H4 (cell line): ENCODE measurements at regions not wholly inside any gene's neighbourhood (a gene's known extent, or its start where the extent isn't known, plus 50 kb on each side); places are given as distances from the start of the nearest gene placed in this dataset.
"Not testable (repeated sequence)": the region's sequence is repeated elsewhere in the genome, so short reads cannot be mapped to it uniquely, and the experiment has no call there.

ENCODE experiments used
- DNase-seq: peaks from one replicate; pipeline ENCODE4 v3.0.0-alpha.2; 2015; ENCODE audit warnings: low spot score

GRCh38 chr7:17437586-17437985 is 139.1 kb downstream of the AHR start:
- no peak for DNase-seq

DNA sequence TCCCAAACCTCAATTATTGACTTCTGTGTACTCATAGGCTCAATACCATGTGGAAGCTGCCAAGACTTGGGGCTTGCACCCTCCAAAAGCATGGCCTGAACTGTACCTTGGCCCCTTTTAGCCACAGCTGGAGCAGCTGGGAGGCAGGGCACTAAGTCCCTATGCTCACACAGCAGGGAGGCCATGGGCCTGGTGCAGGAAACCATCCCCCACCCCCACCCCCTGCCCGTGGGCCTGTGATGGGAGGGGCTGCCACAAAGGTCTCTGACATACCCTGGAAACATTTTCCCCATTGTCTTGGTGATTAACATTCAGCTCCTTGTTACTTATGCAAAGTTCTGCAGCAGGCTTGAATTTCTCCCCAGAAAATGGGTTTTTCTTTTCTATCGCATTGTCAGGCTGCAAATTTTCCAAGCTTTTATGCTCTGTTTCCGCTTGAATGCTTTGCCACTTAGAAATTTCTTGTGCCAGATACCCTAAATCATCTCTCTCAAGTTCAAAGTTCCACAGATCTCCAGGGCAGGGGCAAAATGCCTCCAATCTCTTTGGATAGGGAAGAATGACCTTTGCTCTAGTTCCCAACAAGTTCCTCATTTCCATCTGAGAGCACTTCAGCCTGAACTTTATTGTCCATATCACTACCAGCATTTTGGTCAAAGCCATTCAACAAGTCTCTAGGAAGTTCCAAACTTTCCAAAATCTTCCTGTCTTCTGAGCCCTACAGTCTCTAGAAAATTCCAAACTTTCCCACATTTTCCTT is 141.8 kb downstream of the AHR start:
- not testable (repeated sequence) for DNase-seq

GRCh38 chr7:17440831-17441230 is 142.4 kb downstream of the AHR start:
- no peak for DNase-seq

GRCh38 chr7:17441557-17441956 is 143.1 kb downstream of the AHR start:
- no peak for DNase-seq

GRCh38 chr7:17444151-17444550 is 145.7 kb downstream of the AHR start:
- DNase-seq: no peak

DNA sequence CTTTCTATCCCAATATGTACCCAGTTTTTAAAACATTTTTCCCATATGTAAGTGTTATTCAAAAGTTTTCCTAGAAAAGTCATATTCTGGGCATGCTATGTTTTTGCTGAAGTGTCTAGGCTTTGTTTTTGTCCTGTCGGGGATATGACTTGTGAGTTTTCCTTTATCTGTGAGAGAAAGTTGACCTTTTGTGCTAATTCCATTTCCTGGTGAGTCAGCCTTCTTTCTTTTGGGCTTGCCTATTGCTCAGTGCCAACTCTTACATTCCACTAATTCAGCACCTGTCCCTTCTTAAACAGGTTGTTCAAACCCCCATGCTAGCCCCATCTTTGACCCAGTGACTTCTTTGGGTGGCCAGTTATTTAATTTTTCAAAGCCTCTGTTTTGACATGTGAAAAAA is 146.2 kb downstream of the AHR start:
- peak; percentile 35 for DNase-seq

DNA sequence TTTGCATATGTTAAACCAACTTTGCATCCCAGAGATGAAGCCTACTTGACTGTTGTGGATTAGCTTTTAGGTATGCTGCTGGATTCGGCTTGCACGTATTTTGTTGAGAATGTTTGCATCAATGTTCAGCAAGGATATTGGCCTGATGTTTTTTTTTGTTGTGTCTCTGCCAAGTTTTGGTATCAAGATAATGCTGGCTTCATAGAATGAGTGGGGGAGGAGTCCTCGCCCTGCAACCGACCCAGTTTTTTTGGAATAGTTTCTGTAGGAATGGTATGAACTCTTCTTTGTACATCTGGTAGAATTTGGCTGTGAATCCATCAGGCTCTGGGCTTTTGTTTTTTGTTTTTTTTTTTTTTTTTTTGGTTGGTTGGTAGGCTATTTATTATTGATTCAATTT is 147.9 kb downstream of the AHR start:
- no peak for DNase-seq

DNA sequence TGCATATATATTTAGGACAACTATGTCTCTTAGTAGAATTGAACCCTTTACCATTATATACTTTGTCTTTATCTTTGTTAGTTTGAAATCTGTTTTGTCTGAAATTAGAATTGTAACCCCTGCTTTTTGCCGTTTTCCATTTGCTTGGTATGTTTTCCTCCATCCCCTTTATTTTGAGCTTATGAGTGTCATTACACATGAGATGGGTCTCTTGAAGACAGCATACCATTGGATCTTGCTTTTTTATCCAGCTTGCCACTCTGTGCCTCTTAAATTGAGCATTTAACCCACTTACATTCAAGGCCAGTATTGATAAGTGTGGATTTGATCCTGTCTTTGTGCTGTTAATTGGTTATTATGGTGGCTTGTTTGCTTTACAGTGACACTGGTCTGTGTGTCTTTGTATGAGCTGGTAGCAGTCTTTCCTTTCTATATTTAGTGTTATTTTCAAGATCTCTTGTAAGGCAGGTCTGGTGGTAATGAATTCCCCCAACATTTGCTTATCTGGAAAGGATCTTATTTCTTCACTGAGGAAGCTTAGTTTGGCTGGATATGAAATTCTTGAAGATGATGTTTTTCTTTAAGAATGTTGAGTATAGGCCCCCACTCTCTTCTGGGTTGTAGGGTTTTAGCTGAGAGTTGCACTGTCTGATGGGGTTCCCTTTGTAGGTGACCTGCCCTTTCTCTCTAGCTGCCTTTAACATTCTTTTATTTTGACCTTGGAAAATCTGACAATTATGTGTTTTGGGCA is 149.5 kb downstream of the AHR start:
- DNase-seq: no peak

GRCh38 chr7:17448479-17449423 is 150.3 kb downstream of the AHR start:
- no peak for DNase-seq

DNA sequence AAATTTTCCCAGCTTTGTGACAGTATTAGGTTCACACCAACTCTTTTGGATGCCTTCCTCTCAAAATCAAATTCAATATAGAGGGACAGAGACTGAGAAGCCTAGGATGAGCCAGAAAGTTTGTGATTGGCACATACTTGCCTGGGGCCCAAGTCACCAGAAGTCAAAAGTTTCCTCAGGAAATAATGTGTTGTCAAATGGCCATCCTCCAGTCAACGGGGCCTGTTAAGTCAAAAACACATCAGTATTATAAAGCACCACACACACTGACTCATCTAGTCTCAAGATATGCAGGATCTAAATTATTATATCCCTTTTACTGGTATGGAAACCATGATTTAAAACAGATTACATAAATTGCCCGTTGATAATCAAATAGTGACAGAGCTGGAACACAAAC is 158.1 kb downstream of the AHR start:
- DNase-seq: no peak

- DNase-seq: no peak
Observed at GRCh38 chr7:17460001-17460400, 161.5 kb downstream of the AHR start.

DNA sequence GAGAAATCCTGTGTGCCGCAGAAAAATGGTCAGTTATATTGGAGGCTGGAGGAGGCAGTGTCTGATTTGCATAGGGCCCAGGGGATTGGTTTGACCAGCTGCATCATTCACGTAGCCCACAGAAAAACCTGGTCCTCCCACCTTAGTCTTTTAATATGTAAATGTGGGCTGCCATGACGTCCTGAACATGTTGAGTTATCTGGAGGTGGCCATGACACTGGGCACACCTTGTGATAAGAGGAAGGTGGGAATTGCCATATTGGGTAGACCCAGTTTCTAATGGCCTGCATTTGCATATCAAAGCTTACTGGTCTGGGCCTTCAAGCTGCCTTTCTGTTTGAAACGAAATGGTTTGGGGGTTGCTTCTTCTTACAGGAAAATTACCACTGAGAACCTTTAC is 162.2 kb downstream of the AHR start:
- DNase-seq: no peak

DNA sequence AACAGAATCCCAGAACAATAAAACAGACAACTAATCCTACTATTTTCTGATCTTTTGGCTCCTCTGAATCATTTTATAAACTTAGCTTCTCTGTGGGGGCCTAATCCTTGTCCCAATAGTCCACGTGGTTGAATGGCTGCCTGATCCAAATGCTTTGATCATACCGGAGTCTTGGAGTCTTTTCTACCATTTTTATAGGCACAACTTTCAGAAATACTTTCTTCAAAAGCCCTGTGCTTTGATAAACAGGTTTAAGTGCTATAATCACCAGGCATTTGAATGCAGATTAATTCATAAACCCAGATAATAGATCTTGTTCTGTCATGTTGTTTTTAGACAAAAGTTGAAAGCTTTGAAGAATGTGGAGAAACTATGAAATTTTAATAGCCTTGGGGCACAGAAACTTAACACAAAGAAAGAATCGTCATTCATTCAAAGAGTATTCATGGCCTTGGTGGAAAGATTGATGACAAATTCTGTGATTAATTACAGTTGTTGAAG is 163.7 kb downstream of the AHR start:
- no peak for DNase-seq

DNA sequence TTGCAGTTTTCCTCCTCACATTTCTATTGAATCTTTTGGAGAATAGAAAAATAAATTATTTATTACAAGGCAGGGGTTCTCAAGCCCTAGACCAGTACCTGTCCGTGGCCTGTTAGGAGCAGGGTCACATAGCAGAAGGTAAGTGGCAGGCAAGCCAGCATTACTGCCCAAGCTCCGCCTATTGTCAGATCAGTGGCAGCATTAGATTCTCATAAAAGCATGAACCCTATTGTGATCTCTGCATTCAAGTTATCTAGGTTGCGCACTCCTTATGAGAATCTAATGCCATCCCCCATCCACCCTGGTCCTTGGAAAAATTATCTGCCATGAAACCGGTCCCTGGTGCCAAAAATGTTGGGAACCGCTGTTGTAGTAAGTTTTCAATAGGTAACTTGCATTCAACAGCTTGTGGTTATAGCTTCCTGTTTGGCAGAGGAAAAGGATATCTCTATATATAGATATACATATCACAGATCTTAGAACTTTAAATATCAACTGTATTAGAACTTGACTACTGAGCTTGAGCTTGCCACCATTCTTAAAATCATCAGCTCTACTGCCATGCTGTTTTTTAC is 165.1 kb downstream of the AHR start:
- no peak for DNase-seq

- DNase-seq: no peak
Observed at GRCh38 chr7:17466216-17466615, 167.8 kb downstream of the AHR start.

DNA sequence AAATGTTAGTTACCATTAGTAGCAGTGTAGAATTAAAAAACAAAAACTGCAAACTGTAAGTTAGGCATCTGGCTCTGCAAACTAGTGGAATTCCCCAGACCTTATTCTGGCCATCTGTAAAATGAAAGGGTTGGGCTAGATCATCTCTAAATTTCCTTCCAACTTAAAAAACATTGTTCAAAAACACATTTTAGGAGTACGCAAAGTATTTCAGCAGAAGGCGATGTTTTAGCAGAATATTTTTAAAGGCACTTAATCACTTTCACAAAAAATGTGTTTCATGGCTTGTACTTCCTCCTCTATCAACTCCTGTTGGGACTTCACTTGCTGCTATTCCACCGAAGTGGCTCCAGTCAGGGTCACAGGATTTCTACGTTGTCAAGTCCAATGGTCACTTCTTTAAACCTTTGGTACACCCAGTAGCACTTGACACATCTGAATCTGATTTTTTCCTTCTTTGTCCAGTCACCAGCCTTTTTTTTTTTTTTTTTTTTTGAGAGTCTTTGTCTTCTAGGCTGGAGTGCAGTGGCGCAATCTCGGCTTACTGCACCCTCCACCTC is 169.0 kb downstream of the AHR start:
- no peak for DNase-seq

GRCh38 chr7:17471325-17471724 is 172.9 kb downstream of the AHR start:
- no peak for DNase-seq

GRCh38 chr7:17472518-17472917 is 174.1 kb downstream of the AHR start:
- no peak for DNase-seq

DNA sequence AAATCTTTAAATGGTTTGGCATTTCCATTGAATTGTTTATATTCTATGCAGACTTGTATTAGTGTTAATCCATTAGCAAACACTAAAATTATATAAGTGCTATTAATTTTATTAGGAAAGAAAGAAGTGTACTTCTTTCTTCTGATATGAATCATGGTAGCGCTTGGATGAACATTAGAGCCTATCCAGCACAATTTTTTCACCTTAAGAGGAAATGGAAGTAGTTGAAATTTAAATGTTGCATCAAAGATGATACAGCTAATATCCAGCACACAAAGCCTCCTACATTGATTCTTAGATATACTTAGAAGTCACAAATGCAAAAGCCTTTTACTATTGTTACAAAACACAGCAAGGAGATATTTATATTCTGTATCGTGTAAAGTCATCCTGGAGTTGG is 174.5 kb downstream of the AHR start:
- no peak for DNase-seq

DNA sequence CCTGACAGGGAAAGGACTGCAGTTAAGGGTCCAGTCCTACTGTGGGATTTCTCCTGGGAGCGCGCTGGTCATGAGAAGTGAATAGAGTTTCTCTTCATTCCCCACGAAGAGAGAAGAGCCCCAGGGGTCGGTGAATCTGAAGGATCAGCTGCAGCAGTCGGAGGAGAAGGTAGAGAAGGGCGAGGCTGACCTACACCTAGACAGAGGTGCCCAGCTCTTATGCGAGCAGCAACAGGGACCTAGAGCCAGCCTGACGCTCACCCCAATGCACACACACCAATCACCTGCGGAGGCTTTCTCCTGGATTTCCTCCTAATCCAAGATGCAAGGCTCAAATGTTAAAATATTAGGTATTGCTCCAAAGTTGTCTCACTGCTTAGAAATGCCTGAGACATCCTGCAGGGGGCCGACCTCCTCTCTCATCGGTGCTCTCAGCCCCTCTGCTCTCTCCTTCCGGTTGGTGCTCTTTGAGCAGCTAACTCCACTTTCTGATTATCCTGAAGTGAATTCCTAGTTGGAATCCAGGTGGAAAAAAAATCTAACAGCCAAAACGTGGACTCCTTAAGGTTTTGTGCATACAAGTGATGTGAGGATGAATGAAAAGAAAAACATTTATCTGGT is 176.4 kb downstream of the AHR start:
- peak; percentile 37 for DNase-seq

- DNase-seq: no peak
Observed at GRCh38 chr7:17477182-17477581, 178.7 kb downstream of the AHR start.
